Activated gamma-delta T cell treated with anti-CD3 and anti-CD28 coated beads, Interleukin-2, amount 50 U/mL, for 16 hours (primary cell): ENCODE measurements at regions not wholly inside any gene's neighbourhood (a gene's known extent, or its start where the extent isn't known, plus 50 kb on each side); places are given as distances from the start of the nearest gene placed in this dataset.
"Not testable (repeated sequence)": the region's sequence is repeated elsewhere in the genome, so short reads cannot be mapped to it uniquely, and the experiment has no call there.

Experiments used
- DNase-seq: peaks from one replicate; pipeline ENCODE4 v3.0.0-alpha.2; 2020; ENCODE audit warnings: low read depth

GRCh38 chr5:34189246-34189645 lies 146.2 kb upstream of the C1QTNF3 start:
- DNase-seq, result not testable (repeated sequence)

DNA sequence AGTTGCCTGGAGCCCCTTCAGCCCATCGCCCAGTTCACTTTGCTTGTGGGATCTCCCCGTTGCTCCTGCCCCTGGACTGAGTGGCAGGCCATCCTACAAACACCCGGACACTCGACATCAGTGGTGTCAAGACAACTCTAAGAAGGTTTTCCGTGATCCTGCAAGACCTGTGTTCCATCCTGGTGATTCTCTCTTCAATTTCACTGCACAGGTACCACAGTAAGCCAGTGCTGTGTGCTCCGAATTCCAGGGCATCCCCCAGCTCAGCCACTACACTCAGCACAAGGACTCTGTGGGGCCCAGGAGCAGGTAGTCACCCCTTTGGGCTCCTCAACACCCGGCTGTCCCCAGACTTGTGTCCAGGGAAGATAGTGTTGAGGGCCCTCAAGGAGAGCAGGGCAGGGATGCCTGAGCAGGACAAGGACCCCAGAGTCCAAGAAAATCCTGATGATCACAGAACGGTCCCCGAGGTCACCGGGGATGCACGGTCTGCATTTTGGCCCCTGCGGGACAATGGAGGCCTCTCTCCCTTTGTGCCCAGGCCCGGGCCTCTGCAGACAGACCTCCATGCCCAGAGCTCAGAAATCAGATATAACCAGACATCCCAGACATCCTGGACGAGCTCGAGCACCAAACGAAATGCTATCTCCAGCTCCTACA lies 146.9 kb upstream of the C1QTNF3 start:
- not testable (repeated sequence) for DNase-seq

GRCh38 chr5:34190466-34190865 lies 147.5 kb upstream of the C1QTNF3 start:
- DNase-seq, result not testable (repeated sequence)

DNA sequence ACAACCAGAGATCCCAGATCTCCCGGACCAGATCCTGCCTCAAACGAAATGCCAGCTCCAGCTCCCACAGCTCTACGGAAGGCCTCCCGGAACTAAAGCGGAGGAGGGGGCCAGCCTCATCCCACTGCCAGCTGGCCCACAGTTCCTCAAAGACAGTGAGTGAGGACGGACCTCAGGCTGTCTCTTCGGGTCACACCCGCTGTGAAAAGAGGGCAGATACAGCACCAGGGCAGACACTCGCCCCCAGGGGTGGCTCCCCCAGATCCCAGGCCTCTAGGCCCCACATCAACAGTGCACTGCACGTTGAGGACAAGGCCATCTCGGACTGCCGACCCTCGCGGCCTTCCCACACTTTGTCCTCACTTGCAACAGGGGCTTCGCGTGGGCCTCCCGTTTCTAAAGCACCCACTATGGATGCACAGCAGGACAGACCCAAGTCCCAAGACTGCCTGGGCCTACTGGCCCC lies 148.3 kb upstream of the C1QTNF3 start:
- not testable (repeated sequence) for DNase-seq

DNA sequence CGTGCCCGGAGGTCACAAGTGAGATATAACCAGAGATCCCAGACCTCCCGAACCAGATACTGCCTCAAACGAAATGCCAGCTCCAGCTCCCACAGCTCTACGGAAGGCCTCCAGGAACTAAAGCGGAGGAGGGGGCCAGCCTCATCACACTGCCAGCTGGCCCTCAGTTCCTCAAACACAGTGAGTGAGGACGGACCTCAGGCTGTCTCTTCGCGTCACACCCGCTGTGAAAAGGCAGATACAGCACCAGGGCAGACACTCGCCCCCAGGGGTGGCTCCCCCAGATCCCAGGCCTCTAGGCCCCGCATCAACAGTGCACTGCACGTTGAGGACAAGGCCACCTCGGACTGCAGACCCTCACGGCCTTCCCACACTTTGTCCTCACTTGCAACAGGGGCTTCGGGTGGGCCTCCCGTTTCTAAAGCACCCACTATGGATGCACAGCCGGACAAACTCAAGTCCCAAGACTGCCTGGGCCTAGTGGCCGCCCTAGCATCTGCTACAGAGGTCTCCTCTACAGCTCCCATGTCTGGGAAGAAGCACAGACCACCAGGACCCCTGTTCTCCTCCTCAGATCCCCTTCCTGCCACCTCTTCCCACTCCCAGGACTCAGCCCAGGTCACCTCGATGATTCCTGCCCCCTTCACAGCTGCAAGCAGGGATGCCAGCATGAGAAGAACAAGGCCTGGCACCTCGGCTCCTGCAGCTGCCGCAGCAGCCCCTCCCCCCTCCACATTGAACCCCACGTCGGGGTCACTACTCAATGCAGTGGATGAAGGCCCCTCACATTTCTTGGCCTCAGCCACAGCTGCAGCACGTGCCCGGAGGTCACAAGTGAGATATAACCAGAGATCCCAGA lies 149.3 kb upstream of the C1QTNF3 start:
- DNase-seq, result not testable (repeated sequence)

DNA sequence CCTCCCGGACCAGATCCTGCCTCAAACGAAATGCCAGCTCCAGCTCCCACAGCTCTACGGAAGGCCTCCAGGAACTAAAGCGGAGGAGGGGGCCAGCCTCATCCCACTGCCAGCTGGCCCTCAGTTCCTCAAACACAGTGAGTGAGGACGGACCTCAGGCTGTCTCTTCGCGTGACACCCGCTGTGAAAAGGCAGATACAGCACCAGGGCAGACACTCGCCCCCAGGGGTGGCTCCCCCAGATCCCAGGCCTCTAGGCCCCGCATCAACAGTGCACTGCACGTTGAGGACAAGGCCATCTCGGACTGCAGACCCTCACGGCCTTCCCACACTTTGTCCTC lies 149.9 kb upstream of the C1QTNF3 start:
- DNase-seq, result not testable (repeated sequence)

DNA sequence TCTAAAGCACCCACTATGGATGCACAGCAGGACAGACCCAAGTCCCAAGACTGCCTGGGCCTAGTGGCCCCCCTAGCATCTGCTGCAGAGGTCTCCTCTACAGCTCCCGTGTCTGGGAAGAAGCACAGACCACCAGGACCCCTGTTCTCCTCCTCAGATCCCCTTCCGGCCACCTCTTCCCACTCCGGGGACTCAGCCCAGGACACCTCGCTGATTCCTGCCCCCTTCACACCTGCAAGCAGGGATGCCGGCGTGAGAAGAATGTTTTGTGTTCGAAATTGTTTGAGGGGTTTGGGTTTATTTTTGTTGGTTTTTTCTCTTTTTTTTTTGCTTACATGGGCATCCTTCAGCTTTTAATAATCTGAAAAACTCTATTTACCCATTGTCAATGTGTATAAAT lies 150.3 kb upstream of the C1QTNF3 start:
- DNase-seq, result not testable (repeated sequence)

- DNase-seq, result not testable (repeated sequence)
These were observed 150.8 kb upstream of the C1QTNF3 start for GRCh38 chr5:34193804-34194203.

- not testable (repeated sequence) for DNase-seq
These were observed 153.1 kb upstream of the C1QTNF3 start for GRCh38 chr5:34196091-34196490.

GRCh38 chr5:34205347-34205746 lies 162.3 kb upstream of the C1QTNF3 start:
- not testable (repeated sequence) for DNase-seq

GRCh38 chr5:34217386-34217785 lies 174.4 kb upstream of the C1QTNF3 start:
- DNase-seq, result not testable (repeated sequence)

- not testable (repeated sequence) for DNase-seq
These were observed 178.5 kb upstream of the C1QTNF3 start for GRCh38 chr5:34221329-34222073.

DNA sequence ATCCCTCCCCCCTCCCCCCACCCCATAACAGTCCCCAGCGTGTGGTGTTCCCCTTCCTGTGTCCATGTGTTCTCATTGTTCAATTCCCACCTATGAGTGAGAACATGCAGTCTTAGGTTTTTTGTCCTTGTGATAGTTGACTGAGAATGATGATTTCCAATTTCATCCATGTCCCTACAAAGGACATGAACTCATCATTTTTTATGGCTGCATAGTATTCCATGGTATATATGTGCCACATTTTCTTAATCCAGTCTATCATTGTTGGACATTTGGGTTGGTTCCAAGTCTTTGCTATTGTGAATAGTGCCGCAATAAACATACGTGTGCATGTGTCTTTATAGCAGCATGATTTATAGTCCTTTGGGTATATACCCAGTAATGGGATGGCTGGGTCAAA lies 180.1 kb upstream of the C1QTNF3 start:
- not testable (repeated sequence) for DNase-seq

DNA sequence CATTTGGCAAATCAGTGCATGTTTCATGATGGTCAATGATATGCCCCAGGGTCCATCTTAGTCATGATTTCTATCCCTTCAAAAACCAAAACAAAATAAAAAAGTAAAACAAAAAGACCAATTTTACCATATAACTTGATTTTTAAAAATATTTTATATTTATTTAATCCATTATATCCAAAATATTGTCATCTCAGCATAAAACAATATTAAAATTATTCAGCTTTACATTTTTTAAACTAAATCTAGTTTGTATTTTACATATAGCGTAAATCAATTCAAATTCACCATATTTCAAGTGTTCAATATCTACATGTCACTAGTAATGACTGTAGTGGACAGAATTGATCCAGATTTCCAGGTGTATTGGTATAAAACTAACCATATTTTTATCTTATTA lies 187.4 kb upstream of the C1QTNF3 start:
- not testable (repeated sequence) for DNase-seq

DNA sequence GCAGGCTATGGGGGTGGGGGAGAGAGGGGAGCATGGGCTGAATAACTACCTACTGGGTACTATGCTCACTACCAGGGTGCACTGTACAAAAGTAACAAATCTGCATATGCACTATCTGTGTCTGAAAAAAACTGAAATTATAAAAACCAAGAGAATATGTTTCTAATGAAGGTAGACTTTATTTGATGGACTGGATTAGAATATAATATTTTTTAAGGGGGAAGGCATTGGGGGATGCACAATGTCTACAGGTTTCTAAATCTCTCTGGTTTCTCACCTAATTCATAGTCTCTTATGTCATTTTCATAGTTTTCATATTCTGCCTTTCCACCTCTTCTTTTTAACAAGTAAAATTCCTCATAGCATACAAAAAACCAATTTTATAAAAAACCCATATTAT lies 200.8 kb upstream of the C1QTNF3 start:
- not testable (repeated sequence) for DNase-seq

GRCh38 chr5:34244281-34245031 lies 201.4 kb upstream of the C1QTNF3 start:
- peak; percentile 62 for DNase-seq

- peak; percentile 41 for DNase-seq
These were observed 202.0 kb upstream of the C1QTNF3 start for GRCh38 chr5:34245032-34245394.

DNA sequence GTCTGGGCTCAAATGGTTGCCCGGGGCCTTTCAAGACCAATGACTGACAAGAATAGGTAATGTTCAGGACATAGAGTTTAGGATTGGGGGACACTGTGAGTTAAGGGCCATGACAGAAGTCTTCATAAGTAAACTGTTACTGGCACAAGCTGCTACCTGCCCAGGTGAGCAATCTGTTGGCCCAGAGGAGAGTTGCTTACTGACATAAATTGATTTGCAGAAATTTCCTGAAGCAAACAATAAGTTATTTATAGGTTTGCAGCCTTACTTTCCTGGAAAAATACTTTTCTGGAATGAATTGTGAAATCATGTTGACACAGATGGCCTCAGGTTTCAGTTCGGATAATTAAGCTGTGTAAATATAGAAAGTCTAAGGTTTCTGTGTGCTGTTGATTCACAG lies 202.8 kb upstream of the C1QTNF3 start:
- not testable (repeated sequence) for DNase-seq

- not testable (repeated sequence) for DNase-seq
These were observed 215.6 kb upstream of the C1QTNF3 start for GRCh38 chr5:34258598-34258997.

- DNase-seq, result not testable (repeated sequence)
These were observed 218.0 kb upstream of the C1QTNF3 start for GRCh38 chr5:34261020-34261419.

DNA sequence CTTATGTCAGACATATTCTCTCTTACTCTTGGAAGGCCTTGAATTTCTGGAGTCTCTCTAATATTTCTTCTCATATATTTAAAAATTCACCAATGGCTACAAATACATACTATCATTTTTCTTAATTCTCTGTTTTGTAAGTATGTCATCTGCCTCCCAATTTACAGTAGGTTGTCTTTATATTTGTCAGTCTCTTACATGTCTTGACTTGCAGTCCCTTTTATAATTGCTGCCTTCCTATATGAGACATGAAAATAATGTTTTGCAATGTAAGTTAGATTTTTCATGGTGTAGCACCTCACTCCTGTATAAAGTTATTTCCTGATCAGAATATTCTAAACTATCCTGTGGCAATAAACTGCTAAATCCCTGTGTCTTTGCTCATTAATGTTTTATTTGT lies 223.1 kb upstream of the C1QTNF3 start:
- DNase-seq, result not testable (repeated sequence)

GRCh38 chr5:34296759-34297158 lies 253.7 kb upstream of the C1QTNF3 start:
- DNase-seq, result not testable (repeated sequence)
